Hepatic stellate cell (primary cell): ENCODE measurements at regions not wholly inside any gene's neighbourhood (a gene's known extent, or its start where the extent isn't known, plus 50 kb on each side); places are given as distances from the start of the nearest gene placed in this dataset.
A peak's percentile ranks its signal among the peaks of the same experiment; 100 is the strongest.

ENCODE experiments used
- DNase-seq: peaks from one replicate; pipeline ENCODE4 v3.0.0; 2011; ENCODE audit warnings: low spot score

DNA sequence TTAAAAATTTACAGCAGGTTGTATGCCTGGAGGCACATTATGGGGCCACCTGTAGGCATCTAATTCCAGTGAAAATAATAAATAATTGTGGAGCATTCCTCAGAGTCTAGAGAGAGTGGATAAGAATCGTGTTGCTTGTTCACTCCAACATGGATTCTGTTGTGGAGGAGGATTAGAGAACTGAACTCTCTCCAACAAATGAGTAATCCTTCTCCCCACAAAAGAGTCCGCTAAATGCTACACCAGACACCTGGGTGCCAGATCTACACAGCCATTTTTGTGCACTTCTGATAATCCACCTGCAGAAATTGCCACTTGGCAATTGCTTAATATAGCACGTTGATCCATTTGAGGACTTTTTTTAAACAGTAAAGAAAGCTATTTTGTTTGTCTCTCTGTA lies 113.7 kb upstream of the DPYD start:
- DNase-seq, result no peak

DNA sequence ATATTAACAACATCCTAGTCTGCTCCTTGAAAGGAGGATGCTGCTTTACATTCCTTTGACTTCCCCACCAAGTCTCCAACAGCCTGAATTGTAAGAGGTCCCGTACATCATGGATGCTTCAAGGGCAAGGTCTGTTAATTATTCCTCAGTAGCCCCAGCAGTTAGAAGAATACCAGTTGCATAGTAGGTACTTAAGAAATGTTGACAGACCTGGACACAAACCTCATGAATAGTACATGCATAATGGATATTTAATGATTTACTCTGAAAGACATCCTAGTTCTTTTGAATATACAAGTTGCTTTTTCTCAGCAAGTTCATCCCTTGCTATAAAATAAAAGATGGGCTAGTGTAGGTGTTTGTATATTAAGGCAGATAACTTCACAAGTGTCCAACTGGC lies 112.1 kb upstream of the DPYD start:
- DNase-seq, result no peak

DNA sequence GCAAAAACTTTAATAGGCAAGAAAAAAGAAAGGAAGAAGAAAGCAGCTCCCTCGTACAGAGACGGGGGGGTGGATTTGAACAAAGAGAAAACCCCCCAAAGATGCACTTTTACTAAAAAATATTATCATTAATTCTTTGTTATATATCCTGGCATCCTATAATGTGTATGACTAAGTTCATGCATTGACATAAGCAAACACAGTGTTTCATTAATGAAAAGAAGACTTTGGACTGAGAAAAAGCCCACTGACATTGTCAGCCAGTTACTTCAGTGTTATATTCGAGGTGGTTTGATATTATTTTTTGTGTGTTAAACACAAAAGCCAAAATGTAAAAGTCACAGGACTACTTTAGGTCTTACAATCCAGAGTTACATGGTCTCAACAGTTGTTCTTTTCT lies 110.1 kb upstream of the DPYD start:
- DNase-seq, result no peak

DNA sequence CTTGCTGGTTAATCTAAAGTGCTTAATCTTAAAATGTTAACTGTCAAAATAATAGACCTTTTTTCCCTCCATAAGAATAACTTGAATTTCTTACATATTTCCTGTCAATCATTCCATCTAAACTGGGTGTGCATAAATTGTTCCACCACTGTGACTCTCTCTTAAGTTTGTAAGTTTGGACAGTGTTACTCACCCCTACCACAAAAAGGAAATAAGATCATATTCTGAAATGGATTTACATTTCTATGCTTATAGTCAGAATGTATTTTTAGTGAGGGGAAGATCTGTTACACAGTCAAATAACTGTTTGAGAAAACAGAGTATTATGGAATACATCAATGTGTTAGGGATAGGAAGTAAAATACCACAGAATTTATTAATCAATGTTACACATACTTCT lies 109.6 kb upstream of the DPYD start:
- DNase-seq, result no peak

DNA sequence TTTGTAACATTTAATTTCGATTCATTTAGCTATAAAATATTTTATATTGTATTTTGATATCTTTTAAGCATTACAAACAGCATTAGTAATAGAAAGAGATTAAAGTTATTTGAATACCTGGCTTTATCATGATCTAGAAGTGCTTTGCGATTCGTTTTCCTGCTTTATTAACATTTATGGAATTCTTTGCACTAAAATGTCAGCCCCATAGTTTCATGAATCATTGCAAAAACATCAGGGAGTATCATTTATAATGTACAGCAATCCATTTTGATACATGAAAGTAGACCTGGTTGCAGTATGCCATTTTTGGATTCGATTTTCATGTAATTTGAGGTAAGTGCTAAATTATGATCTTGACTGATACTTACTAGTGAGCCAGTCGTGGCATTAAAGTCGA lies 108.0 kb upstream of the DPYD start:
- DNase-seq, result no peak

DNA sequence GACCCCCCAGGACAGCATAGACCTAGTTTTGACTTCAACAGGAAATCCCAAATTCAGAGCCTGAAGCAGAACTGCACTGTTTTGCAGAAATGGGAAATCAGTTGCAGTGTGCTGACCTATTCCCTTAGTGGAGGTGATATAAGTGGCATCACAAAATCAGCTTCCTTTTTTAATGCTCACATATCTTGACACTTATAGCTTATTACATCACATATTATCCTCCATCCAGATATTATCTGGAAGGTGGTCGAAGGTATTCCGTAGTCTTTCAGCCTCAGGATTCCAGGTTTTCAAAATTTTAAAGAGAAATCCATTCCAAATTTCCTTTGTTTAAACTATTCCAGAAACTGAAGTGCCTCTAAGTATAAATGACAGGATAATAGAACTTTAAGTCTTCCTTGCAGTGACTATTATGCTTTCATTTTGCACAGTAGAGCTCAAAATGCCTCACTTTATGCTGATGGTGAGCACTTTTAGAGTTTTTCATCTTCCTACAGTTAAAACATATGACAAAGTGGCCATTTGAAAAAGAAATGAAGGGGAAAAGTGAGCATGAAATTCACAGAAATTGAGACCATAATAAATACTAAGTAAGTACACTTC lies 106.4 kb upstream of the DPYD start:
- no peak for DNase-seq

DNA sequence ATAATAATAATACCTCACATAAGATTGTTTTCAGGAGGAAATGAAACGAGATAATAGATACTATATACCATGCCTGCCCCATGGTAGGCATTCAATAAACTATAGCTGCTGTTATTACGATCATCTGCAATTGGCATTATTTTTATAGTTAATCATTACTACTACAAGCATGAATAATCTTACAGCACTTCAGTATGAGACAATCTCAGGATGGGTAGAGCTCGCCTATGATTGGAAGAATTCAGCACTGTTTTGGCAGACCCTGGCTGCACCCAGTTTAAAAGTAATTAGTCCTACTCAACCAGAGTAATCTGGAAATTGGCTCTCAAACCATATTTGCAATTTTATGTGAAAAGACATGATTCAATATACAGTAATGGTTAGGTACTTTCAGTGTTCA lies 105.0 kb upstream of the DPYD start:
- DNase-seq, result no peak

DNA sequence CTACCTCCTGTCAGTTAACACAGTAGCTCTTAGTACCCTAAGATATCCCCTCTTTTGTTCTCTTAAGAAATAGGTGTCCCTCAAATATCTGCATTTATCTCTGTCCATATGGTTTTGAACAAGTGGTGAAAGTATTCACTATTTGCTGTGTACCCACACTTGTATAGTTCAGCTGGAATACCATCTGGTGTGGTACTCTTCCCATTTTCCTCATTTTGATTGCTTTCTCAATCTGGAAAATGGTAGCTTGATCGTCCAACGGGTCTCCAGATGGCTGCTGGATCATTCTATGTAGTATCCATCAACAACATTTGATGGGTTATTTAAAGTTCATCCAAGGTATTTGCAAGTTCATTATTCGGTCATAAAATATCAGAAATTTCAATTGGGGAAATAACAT lies 100.3 kb upstream of the DPYD start:
- DNase-seq, result no peak

DNA sequence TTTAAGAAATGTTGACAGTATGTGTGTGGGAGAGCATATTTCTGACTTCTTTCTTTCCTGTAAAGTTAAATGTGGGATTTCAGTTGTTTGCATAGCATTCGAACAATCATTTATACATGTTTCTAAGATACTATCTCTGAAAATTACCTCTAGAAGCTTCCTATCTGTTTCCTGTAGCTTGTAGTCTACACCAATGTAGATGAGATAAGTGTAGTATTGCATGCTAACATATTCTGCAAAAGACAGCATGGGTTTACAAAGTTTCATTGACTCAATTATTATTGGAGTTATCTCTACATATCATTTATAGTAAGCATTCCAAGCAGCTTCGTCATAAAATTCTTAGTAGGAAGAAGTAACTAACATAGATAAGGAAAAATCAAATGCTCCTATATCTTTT lies 98.9 kb upstream of the DPYD start:
- no peak for DNase-seq

DNA sequence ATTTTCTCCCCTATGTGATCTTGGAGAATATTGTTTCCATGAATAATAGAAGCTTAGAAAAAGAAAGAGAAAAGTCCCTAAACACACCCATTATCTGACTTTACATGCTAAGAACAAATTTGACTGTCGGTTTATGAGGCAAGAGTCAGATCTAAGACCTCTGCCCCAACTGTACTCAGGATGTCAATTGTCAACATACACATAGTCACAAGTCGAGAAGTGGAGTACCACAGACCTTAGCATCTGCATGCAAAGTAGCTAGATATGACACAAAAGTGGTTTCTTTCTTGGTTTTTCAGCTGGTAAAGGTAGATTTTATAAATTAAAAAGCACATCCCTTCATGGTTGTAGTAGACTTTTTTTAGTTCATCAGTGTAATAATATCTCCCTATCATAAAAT lies 97.2 kb upstream of the DPYD start:
- DNase-seq, result no peak

DNA sequence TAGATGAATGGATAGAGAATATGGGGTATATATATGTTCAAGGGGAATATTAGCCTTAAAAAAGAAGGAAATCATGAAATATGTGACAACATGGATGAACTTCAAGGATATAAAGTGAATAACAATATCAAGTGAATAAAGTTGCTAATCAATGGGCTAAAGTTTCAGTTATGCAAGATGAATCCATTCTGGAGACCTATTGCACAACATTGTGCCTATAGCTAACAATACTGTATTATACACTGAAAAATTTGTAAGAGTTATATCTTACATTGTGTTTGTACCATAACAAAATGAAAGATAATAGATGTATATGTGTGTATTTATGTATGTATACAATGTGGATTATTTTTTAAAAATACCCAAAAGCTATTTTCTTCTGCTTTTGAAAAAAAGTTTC lies 96.3 kb upstream of the DPYD start:
- no peak for DNase-seq

DNA sequence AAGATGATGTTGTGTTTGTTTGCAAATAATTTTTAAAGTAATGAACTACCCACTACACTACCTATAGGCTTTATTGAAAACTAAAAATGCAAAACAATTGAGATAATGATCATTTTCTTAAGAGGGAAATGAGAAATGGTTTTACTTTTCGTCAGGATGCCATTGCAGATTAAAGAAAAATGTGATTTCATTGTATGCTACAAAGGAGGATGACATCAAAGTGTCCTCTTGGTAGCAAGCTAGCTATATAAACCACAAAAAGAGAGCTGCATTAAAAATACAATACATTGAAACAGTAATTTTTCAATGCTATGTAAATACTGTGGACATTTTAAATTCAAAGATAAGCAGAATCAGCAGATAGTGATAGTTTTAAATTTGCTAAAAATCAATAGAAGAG lies 87.5 kb upstream of the DPYD start:
- DNase-seq, result no peak

DNA sequence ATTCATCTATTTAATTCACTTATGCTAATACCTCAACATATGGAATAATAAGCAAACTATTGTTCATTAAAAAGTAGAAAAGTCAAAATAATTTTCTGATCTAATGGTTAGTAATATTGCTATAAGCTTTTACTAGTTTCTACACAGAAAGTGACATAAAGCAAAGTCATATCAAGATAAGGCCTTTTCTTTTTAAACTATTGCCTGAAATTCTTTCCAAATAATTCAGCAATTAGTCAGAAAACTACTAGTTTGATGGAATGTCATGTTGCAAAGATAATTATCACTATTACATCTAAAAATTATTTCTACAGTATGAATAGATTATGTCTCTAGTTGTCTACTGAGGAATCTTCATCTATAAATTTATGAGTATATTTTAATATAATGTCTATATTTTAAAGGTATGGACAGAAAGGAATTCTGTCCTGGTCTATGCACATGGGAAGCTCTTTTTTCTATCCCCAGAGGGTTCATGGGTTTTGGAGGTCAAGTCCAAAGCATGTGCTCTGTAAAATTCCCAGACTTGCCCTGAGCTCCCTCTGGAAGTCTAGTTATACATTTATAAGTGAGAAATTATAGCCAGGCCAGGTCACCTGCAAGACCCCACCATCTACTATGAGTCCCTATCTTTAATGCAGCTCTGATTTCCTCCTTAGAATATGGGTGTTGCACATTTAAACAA lies 84.6 kb upstream of the DPYD start:
- no peak for DNase-seq

DNA sequence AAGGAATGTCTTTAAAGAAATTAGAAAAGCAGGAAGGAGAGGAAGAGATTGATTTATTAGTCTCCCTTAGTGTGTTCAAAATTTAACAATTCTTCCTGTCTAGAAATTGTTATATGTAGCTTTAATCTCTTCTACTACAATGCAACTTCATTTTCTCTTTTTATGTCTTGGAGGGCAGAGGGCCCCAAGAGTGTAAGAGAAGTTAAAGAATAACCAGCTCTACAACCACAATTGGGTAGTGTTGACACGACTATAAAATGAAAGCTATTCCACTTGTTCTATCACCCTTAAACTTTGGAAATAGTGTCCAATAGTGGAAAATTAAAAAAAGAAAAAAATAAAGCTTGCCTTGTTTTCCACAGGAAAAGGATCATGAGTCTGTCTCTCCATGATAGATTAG lies 82.6 kb upstream of the DPYD start:
- no peak for DNase-seq

DNA sequence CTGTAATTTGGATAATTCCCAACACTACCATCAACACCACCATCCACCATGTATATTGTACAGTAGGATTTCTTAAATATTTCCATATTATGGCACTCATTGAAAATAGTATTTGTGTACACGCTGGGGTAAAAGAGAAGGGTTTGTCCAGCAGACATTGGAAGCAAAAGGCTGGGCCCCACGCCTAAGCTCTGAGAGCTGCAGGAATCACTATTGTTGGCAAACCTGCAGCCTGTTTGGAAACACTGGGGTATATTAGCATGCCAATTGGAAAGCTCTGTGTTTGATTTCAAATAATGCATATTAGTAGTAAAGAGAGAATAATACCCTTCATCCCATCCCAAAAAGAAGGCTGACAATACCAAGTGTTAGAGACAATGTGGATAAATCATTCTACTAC lies 81.5 kb upstream of the DPYD start:
- no peak for DNase-seq

DNA sequence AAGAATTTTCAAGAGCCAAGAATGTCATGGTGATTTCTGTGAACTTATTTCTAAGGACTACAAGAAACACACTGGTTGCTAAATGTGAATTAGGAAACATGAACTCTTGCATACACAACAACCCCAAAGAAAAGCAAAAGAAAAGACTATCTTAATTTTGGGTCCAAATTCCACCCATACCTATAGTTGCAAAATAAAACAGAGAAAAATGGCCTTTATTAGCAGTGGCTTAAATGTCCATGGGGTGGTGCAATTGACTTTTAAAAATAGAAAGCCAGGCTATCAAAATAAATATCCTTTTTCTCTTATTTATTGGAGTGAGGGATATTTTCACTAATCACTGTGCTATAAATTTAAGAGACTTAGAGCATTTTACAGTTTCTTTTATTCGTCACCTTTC lies 80.9 kb upstream of the DPYD start:
- no peak for DNase-seq

DNA sequence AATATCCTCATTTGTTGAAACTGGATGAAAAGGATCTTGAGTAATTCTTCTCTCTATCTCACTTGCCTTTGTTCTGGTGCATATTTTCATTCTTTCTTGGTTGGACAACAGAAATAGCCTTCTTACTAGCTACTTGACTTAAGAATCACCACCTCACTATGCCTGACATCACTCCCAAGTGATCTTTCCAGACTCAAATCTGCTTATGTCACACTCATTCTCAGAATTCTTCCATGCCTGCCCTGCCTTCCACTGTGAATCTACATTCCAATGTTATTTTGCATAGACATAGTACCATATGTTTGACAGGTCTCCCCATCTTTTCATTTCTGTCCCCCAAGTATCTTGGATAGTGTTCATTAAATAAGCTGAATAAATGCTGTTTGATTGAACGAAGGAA lies 78.5 kb upstream of the DPYD start:
- peak; percentile 27 for DNase-seq

DNA sequence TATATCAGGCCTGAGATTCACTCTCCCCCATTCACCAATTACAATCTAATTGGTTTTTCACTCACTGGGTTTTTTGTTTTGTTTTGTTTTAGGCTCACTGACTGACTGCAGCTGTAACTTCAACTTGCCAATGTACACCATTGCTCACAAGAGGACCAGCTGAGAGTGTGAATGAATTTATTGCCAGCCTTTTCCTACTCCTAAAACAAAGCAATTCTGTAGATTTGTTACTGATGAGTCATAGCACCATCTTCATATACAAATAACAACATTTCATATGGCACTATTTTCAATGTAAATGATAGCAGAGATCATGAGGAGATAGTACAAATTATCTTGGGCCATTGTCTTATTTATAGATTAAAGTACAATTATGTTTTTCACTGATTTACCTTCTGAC lies 76.0 kb upstream of the DPYD start:
- no peak for DNase-seq

DNA sequence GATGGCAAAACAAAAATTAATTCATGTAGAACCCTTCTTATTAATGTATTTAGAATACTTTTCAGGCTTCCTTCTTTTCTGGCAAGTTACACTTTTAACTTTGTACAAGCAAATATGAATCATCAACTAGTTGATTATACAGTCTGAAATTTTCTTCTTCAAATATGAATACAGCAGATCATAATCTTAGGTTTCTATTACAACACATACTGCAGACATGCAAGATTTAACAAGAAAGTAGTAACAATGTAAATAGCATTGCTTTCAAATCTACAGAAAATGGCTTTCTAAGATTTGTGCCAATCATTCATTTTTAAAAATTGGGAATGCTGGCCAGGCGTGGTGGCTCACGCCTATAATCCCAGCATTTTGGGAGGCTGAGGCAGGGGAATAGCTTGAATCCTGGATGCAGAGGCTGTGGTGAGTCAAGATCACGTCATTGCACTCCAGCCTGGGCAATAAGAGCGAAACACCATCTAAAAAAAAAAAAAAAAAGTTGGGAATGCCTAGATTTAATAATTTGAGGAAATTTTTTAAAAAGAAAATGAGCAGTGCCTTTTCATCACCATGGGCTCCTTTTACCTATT lies 68.4 kb upstream of the DPYD start:
- peak; percentile 13 for DNase-seq

DNA sequence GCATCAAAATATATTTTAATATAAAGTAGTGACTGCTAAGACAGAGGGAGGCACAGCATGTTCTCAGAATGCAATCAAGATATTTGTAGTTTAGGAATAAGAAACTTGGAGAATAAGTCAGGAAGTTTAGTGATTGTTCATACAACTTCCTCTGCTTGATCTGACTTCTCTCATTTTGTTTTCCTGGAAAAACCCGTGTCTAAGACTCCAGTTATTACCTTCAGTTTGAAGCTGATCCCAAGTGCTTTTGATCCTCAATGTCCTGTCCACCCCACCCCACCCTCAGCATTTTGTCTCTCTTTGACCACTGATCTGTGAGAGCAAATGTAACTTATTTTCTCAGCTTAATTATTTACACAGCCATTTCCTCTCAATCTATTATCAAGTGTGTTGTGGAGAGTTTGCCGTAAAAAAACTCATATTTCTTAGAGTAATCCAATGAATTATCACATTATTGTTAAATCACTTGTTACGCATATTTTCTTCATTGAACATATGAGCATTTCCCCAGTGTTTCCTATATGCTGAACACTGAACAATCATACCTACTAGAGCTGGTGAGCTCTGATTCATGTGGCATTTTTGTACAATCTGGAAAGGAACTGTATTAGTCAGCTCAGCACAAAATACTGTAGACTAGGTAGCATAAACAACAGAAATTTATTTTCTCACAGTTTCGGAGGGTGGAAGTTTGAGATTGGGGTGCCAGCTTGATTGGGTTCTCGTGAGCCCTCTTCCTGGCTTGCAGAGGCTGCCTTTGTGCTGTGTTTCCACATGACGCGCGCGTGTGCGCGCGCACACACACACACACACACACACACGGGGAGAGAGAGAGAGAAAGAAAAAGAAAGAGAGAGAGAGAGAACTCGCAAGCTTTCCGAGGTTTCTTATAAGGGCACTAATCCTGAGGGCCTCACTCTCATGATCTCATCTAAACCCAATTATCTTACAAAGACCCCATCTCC lies 65.5 kb upstream of the DPYD start:
- no peak for DNase-seq

DNA sequence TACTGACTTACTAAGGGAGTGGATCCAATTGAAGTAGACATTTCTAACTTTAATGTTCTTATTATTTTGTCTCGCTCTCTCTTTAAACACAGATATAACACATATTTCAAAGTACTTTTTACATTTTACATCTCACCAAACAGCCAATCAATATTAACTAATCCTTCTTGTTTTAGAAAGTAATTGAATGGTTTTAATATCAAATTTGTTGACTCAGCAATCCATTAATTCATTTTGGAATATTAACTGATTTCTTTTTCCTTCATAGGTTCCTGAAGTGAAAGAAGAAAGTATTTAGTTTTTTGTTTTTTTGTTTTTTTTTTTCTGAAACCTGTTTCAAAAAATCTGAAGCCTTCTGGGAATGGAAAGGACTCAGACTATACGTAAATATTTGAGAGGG lies 62.3 kb upstream of the DPYD start:
- no peak for DNase-seq

DNA sequence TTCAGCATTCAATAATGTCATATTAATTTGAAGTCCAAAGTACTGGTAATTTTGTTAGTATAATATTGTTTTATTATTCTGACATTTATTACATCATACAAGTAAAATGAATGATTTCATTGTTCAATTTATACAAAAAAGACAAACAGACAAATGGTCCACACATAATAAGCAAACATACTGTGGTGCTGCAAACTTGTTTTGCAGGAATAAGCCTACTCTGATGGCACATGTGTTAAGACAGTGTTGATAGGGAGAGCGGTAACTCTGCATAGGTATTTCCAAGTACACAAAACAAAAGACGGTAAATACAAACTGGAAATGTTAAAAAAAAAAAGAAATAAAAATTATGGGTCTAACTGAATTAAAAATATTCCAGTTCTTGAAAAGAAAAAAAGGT lies 59.7 kb upstream of the DPYD start:
- DNase-seq, result no peak

DNA sequence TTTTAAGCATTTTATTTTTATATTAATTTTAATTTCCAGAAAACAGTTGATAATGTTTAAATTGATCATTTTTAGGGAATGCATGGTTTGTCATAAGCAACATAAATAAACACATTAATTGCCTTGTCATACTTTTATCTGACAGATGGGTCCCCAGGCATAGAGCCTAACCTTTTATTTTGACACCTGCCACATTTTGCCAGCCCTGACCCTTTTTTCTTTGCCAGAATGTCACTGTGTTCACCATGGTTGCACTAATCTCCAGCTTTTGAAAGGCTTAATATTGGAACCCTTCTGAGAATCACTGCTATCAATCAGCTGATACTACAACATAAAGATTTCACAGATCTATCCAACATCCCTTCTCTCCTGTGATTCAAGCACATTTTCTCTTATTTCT lies 56.0 kb upstream of the DPYD start:
- DNase-seq, result no peak
